HG03571 (cell line): ENCODE measurements at regions not wholly inside any gene's neighbourhood (a gene's known extent, or its start where the extent isn't known, plus 50 kb on each side); places are given as distances from the start of the nearest gene placed in this dataset.

Experiments used
- ATAC-seq: cut with Tn5 transposase; IDR thresholded peaks from one replicate; pipeline ENCODE4 v1.9.1; 2021; ENCODE audit not compliant: unreplicated experiment

- ATAC-seq: no peak
Measured at GRCh38 chr4:136862653-136863052, 669.6 kb downstream of the PCDH18 start.

- no peak for ATAC-seq
Measured at GRCh38 chr4:136861091-136861490, 671.2 kb downstream of the PCDH18 start.

- no peak for ATAC-seq
Measured at GRCh38 chr4:136858903-136859302, 673.4 kb downstream of the PCDH18 start.

DNA sequence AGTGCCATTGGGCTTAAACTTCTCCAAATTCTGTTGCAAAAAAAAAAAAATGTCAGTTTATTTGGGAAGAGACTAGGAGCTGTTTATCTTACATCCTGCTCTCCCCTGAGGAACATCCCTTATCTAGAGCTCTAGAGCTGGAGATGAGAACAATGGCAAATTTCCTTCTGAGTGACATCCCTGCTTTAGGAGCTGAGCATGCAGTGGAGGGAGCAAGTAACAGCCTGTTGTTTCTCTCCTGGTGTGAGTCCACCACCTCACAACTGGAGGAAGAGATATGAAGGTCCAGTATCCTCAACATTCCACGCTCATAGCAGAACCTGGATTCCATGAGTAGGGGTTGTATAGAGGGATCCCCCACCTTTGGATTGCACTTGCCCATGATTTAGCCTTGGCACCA lies 676.4 kb downstream of the PCDH18 start:
- ATAC-seq: no peak

GRCh38 chr4:136850446-136850845 lies 681.8 kb downstream of the PCDH18 start:
- no peak for ATAC-seq

- ATAC-seq: no peak
Measured at GRCh38 chr4:136847881-136848621, 684.2 kb downstream of the PCDH18 start.

GRCh38 chr4:136841526-136841925 lies 690.8 kb downstream of the PCDH18 start:
- no peak for ATAC-seq

DNA sequence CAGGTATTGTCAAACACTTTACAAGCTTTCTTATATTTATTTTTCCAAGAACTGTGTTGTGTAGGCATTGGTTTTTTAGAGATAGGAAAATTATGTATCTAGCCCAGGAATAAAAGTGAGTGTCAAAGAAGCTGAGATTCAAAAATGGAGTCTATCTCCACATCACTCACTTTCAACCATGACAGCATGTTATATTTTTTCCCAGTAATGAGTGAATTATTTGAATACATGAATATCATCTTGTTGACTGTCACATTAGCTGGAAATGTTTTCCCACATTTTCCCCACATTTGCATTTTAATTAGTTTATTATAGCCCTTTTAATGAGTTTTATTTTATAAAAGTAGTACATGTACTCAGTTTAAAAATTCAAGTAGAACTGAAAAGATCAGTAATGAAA lies 693.7 kb downstream of the PCDH18 start:
- no peak for ATAC-seq

DNA sequence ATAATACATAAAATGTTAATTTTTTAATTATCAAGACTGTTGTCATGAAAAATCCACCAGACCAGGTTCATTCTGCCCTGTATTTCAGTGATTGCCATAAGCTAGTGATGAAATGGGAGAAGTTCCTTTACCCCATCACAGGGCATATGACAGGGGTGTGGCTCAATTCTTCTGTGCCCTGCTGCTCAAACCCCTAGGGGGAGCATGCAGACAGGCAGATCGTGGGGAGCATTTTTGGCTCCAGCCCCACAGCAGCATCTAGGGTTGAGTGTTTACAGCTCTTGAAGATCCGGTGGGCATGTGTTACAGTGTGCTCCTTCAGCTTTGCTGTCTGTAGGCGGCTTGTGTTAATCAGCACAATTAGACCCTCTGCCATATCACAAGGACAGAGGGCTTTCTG lies 700.7 kb downstream of the PCDH18 start:
- ATAC-seq: no peak

GRCh38 chr4:136829280-136829679 lies 703.0 kb downstream of the PCDH18 start:
- ATAC-seq: no peak

GRCh38 chr4:136823020-136823419 lies 709.3 kb downstream of the PCDH18 start:
- no peak for ATAC-seq

DNA sequence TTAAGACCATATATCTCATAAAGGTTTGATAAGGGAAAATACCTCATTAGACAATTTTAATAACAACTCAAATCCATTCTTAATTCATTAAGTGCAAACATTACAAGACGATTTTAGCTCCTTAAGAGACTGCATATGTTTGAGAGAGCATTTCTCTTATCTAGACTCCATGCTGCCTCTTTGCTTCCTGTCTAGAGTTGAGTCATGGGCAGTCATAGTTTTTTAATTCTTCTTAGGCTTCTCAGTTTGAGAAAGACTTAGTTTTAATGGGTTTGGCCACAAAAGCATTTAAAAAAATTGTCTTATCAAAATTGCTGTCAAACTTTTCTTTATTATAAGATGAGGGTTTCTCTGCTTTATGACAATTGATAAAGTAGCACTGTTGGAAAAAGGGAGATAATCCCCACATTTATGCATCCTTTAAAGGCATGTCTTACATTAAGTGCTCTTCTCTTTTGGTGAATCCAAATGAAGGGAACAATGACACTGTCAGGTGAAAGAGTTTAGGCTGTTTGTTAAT lies 713.4 kb downstream of the PCDH18 start:
- ATAC-seq: no peak

DNA sequence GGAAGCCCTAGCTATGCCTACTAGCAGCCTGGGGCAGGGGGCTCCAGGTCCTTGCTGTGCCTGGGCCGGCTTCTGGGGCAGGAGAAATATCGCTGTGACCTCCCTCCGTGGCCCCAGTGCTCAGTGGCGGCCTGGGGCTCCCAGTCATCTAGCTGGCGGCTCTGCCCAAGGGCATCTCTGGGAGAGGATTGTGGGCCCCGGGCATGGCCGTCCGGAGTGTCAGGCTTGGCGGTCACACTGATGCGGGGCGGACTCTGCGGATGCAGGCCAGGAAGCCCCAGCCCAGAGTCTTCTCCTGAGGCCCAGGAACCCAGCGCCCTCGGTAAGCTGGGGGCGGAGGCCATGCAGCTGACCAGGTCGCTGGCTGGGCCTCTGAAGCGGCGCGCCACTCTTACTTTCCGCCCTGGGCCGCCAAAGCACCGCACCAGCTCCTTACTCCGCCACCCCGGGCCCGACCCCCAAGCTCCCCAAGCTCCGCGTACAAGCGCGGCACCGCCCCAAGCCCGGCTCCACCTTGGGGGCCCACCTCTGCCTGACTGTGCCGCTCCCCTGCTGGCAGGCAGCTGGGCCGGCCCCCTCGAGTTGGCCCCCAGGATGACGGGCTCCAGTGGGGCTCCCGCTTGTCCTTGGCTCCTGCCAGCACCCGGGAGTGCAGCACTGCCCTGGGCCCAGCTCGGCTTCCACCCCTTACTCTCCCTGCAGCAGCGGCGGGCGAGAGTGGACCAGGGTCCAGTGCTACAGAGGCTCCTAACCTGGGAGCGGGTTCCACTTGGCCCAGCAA lies 720.0 kb downstream of the PCDH18 start:
- ATAC-seq: no peak

GRCh38 chr4:136811496-136812077 lies 720.7 kb downstream of the PCDH18 start:
- ATAC-seq: no peak

DNA sequence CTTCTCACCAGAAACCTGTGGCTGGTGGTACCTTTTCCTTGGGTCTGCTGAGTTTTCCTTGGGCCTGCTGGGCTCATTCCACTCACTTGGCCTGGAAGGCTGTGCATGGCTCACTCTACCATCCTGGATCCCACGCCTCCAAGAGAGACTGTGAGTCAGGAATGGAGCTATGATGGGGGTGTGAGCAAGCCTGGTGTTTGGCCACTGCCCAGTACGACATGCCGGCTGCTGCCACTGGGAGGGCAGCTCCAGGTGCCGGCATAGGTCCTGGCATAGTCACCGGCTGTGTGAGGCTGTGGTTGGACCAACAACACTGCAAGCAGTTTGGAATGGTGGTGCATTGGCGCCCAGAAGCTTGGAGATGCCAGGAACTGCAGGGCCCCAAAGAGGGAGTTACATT lies 721.7 kb downstream of the PCDH18 start:
- ATAC-seq: no peak

DNA sequence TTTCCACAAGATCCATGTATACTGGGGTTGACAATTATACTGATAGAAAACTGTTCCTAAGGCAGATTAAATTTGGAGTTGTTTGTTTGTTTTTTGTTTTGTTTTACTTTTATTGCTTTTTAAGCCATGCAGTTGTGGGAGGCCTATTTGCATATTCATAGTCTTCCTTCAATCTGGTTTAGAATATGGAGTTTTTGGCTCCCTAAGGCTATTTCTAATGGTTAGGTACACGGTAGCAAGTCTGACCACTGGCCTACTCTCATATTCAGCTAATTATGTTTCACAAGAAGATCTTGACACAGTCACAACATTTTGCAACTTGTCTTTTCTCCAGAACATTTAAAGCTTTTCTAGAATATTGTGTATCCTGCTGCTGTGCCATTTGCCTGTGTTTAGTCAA lies 725.5 kb downstream of the PCDH18 start:
- ATAC-seq: no peak

DNA sequence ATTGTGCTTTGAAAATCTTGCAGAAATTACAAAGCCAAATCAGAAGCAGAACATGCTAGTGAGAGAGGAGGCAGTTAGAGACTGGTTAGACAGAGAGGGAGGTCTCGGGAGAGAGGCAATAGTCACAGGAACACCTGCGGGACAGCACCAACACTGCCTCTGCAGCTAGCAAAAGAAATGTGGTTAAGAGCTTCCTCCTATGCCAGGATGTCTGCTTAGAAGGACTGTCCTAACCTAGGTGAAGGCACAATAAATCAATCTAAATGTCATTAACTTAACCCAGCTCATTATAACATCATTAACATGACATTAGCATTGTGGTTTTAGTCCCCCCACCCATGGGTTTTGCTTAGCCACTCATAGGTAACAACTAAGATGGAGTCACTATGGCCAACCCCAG lies 726.7 kb downstream of the PCDH18 start:
- no peak for ATAC-seq

DNA sequence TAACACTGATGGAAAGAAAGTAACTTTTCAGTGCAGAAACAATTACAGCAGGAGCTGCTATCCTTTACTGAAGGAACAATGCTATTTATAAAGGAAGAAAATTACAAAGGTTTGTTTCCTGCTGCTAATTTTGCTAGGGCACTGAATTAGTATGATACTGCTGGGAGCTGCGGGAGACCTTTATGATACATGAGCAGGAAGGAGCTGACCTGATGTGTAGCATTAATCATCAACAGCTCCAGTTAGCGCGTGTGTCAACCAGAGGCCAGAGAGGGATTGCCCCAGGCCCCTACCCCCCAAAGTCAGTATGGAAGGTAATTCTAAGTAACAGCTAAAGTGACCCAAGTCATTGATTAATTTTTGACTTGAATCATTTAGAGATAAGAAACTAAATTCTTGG lies 728.9 kb downstream of the PCDH18 start:
- ATAC-seq: no peak

GRCh38 chr4:136800248-136800647 lies 732.0 kb downstream of the PCDH18 start:
- no peak for ATAC-seq

DNA sequence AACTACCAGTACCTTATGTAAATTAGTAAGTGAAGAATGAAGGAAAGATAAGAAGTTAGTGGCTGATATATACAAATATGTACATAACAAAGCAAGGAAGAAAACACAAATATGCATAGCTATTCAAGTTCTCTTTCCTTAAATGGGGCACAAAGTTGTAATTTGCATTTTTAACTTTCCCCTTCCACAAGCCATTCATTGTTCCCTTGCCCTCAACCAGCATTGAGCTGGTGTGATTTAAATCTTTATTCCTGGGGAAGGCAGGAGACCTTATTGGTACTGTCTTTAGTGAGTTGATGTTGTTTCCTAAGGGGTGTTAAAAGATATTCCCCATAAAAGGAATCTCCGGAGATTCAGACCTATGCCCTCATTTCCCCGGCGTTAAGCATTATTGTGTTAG lies 735.3 kb downstream of the PCDH18 start:
- ATAC-seq: no peak

DNA sequence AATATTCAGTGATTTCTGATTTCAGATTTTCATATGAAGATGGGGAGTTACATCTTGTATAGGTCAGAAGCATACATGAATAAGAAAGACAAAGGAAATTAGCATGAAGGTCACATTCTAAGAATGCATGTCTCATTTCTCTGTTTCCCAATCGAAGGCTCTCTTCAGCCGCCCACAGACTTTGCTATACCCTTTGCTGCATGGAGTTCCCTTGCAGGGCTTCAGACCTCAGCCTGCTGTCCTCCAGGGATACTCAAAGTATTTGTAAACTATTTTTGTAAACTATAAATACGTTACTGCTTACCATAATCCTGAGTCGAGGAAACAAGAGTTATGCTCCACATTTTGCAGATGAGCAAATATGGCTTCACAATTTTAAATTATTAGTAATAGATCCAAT lies 738.4 kb downstream of the PCDH18 start:
- ATAC-seq: no peak

DNA sequence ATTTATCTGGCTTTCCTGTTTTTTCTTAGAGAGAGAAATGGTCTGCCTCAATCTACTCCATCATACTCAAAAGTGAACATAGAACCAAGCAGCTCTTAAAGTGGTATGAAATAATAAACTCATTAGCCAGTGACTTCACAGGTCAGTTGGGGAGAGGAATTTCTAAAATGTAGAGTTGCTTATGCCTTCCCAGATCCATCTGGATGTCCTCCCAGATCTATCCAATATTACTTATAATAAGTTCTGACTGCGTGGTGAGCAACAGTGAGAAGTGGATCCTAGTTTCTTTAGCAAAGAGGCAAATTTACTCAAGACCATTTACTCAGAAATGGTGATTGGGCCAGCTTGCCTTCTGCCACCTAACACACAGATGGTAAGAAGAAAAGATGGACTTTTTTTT lies 748.0 kb downstream of the PCDH18 start:
- no peak for ATAC-seq
